H1 (cell line): ENCODE measurements at regions not wholly inside any gene's neighbourhood (a gene's known extent, or its start where the extent isn't known, plus 50 kb on each side); places are given as distances from the start of the nearest gene placed in this dataset.

Experiments
- CREB1 ChIP-seq: IDR thresholded peaks from 2 replicates; pipeline ENCODE4 v1.6.1; 2012; ENCODE audit warnings: inconsistent platforms
- EP300 ChIP-seq, 2 experiments: IDR thresholded peaks; 1 replicate in 1 of 2; 2 replicates in 1 of 2; pipeline ENCODE4 v1.6.1; 2011 to 2012; ENCODE audit warnings: low read depth in 2 of 2, low read length in 2 of 2, mild to moderate bottlenecking in 2 of 2, borderline replicate concordance in 1 of 2, inconsistent platforms in 1 of 2, moderate library complexity in 1 of 2
- EZH2 ChIP-seq: fragments of 200-600 bp; sonication (generic); IDR thresholded peaks from 2 replicates; pipeline ENCODE4 v1.7.1; 2012; ENCODE audit warnings: low read depth, mild to moderate bottlenecking, moderate library complexity, low read length, inconsistent platforms; ENCODE audit not compliant: severe bottlenecking
- KDM5A ChIP-seq: fragments of 200-600 bp; IDR thresholded peaks from 2 replicates; pipeline ENCODE4 v1.7.1; 2012; ENCODE audit warnings: mild to moderate bottlenecking, low read length, inconsistent platforms, mixed read lengths
- POLR2A ChIP-seq, 2 experiments: IDR thresholded peaks; 1 replicate in 1 of 2; 2 replicates in 1 of 2; pipeline ENCODE4 v1.6.1; 2011; ENCODE audit warnings: low read depth in 2 of 2, low read length in 2 of 2, mild to moderate bottlenecking in 2 of 2; ENCODE audit errors: control extremely low read depth in 1 of 2
- RXRA ChIP-seq: IDR thresholded peaks from 2 replicates; pipeline ENCODE4 v1.6.1; 2011; ENCODE audit warnings: low read depth, mild to moderate bottlenecking, low read length, moderate library complexity; ENCODE audit not compliant: insufficient read depth
- SAP30 ChIP-seq: fragments of 300-600 bp; sonication (generic); IDR thresholded peaks from 2 replicates; pipeline ENCODE4 v1.7.1; 2012; ENCODE audit warnings: low read length, moderate library complexity, mild to moderate bottlenecking, inconsistent platforms; ENCODE audit not compliant: insufficient read depth, insufficient replicate concordance
- TBP ChIP-seq: IDR thresholded peaks from 2 replicates; pipeline ENCODE4 v1.6.1; 2011; ENCODE audit warnings: low read depth, low read length, improper control_type of control experiment
- TEAD4 ChIP-seq: IDR thresholded peaks from 2 replicates; pipeline ENCODE4 v1.6.1; 2012; ENCODE audit warnings: low read depth, low read length, inconsistent platforms, mixed read lengths
- YY1 ChIP-seq: IDR thresholded peaks from 2 replicates; pipeline ENCODE4 v1.6.1; 2011; ENCODE audit warnings: low read depth, mild to moderate bottlenecking, low read length
- TF ChIP-seq, protein P1 (sequence below): IDR thresholded peaks from 2 replicates; pipeline ENCODE4 v1.6.1; 2012; ENCODE audit warnings: inconsistent platforms
- TF ChIP-seq, protein P2 (sequence below): IDR thresholded peaks from 2 replicates; pipeline ENCODE4 v1.6.1; 2011; ENCODE audit warnings: low read length, improper control_type of control experiment
- TF ChIP-seq, protein P3 (sequence below): IDR thresholded peaks from 2 replicates; pipeline ENCODE4 v1.6.1; 2011; ENCODE audit warnings: low read depth, mild to moderate bottlenecking, low read length; ENCODE audit not compliant: insufficient read depth
- TF ChIP-seq, protein P4 (sequence below), 3 experiments: IDR thresholded peaks; 1 replicate in 2 of 3; 2 replicates in 1 of 3; pipeline versions ENCODE4 v1.5.1 to v1.6.1; 2011; ENCODE audit warnings: low read length in 3 of 3, mild to moderate bottlenecking in 3 of 3, inconsistent platforms in 2 of 3, low read depth in 1 of 3, moderate library complexity in 1 of 3; ENCODE audit not compliant: insufficient read depth in 1 of 3; ENCODE audit errors: control extremely low read depth in 1 of 3

DNA sequence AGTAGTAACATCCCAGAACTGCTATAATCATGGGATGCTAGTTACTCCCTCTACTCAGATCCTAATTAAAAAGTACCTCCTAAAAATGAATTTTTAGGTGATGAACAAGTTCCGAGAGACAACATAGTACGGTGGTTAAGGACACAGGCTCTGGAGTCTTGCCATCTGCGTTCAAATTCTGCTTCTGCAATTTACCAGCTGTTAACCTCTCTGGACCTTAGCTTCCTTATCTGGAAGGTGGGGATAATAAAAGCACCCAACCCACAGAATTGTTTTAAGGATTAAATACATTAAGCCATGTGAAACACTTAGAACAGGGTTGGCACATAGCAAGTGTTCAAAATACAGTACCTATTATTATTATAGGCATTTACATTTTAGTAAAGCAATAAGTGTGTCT, 77.5 kb upstream of the XPA start:
- no peak for TF ChIP-seq TEAD4
- no peak for TF ChIP-seq SAP30
- TF ChIP-seq POLR2A (IDR thresholded peaks at IDR 0.05; ENCODE audit: control extremely low read depth in 1 of 2, low read depth in 2 of 2, low read length in 2 of 2) = no peak
- TF ChIP-seq, protein P1, sequence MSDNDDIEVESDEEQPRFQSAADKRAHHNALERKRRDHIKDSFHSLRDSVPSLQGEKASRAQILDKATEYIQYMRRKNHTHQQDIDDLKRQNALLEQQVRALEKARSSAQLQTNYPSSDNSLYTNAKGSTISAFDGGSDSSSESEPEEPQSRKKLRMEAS = no peak
- no peak for TF ChIP-seq EZH2
- no peak for TF ChIP-seq CREB1
- TF ChIP-seq TBP = no peak
- no peak for TF ChIP-seq KDM5A
- TF ChIP-seq, protein P2, sequence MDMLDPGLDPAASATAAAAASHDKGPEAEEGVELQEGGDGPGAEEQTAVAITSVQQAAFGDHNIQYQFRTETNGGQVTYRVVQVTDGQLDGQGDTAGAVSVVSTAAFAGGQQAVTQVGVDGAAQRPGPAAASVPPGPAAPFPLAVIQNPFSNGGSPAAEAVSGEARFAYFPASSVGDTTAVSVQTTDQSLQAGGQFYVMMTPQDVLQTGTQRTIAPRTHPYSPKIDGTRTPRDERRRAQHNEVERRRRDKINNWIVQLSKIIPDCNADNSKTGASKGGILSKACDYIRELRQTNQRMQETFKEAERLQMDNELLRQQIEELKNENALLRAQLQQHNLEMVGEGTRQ = no peak
- TF ChIP-seq, protein P3, sequence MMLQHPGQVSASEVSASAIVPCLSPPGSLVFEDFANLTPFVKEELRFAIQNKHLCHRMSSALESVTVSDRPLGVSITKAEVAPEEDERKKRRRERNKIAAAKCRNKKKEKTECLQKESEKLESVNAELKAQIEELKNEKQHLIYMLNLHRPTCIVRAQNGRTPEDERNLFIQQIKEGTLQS = no peak
- no peak for TF ChIP-seq RXRA
- no peak for TF ChIP-seq EP300 (IDR thresholded peaks at IDR 0.05; ENCODE audit: borderline replicate concordance in 1 of 2, low read depth in 2 of 2, low read length in 2 of 2)
- TF ChIP-seq, protein P4, sequence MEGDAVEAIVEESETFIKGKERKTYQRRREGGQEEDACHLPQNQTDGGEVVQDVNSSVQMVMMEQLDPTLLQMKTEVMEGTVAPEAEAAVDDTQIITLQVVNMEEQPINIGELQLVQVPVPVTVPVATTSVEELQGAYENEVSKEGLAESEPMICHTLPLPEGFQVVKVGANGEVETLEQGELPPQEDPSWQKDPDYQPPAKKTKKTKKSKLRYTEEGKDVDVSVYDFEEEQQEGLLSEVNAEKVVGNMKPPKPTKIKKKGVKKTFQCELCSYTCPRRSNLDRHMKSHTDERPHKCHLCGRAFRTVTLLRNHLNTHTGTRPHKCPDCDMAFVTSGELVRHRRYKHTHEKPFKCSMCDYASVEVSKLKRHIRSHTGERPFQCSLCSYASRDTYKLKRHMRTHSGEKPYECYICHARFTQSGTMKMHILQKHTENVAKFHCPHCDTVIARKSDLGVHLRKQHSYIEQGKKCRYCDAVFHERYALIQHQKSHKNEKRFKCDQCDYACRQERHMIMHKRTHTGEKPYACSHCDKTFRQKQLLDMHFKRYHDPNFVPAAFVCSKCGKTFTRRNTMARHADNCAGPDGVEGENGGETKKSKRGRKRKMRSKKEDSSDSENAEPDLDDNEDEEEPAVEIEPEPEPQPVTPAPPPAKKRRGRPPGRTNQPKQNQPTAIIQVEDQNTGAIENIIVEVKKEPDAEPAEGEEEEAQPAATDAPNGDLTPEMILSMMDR (IDR thresholded peaks at IDR 0.05; ENCODE audit: control extremely low read depth in 1 of 3, insufficient read depth in 1 of 3, low read depth in 1 of 3, low read length in 3 of 3) = no peak
- TF ChIP-seq YY1 = no peak
